H9 (cell line): ENCODE measurements at regions not wholly inside any gene's neighbourhood (a gene's known extent, or its start where the extent isn't known, plus 50 kb on each side); places are given as distances from the start of the nearest gene placed in this dataset.

Experiments used
- DNase-seq: peaks from one replicate; pipeline ENCODE4 v3.0.0-alpha.2; 2017
- H2AFZ ChIP-seq: one replicate; pipeline ENCODE4 v1.6.1; 2013; ENCODE audit warnings: mild to moderate bottlenecking, low read length, control low read depth, moderate library complexity
- H2AK5ac ChIP-seq: 2 replicates; pipeline ENCODE4 v1.6.1; 2013; ENCODE audit warnings: low read length, control low read depth, mixed read lengths; ENCODE audit not compliant: insufficient read length
- H2BK120ac ChIP-seq: one replicate; pipeline ENCODE4 v1.6.1; 2013; ENCODE audit warnings: low read depth, mild to moderate bottlenecking, low read length, control low read depth, inconsistent platforms; ENCODE audit not compliant: poor library complexity, severe bottlenecking
- H2BK12ac ChIP-seq: 2 replicates; pipeline ENCODE4 v1.6.1; 2013; ENCODE audit warnings: low read length, control low read depth, mixed read lengths, low read depth; ENCODE audit not compliant: insufficient read length
- H2BK15ac ChIP-seq: 2 replicates; pipeline ENCODE4 v1.6.1; 2013; ENCODE audit warnings: low read depth, low read length, control low read depth
- H2BK20ac ChIP-seq: one replicate; pipeline ENCODE4 v1.6.1; 2013; ENCODE audit warnings: low read depth, mild to moderate bottlenecking, low read length, control low read depth, inconsistent platforms; ENCODE audit not compliant: poor library complexity, severe bottlenecking
- H2BK5ac ChIP-seq: 2 replicates; pipeline ENCODE4 v1.6.1; 2013; ENCODE audit warnings: low read length, control low read depth, mixed read lengths; ENCODE audit not compliant: insufficient read length
- H3K14ac ChIP-seq: 2 replicates; pipeline ENCODE4 v1.6.1; 2013; ENCODE audit warnings: low read length, control low read depth; ENCODE audit not compliant: insufficient read depth
- H3K18ac ChIP-seq: 2 replicates; pipeline ENCODE4 v1.6.1; 2013; ENCODE audit warnings: low read depth, mild to moderate bottlenecking, mixed read lengths, low read length, control low read depth; ENCODE audit not compliant: insufficient read length
- H3K23ac ChIP-seq: 2 replicates; pipeline ENCODE4 v1.6.1; 2013; ENCODE audit warnings: low read length, control low read depth, mixed read lengths, low read depth; ENCODE audit not compliant: insufficient read length
- H3K23me2 ChIP-seq: 2 replicates; pipeline ENCODE4 v1.6.1; 2013; ENCODE audit warnings: low read depth, mild to moderate bottlenecking, mixed read lengths, low read length, control low read depth; ENCODE audit not compliant: insufficient read length, poor library complexity, severe bottlenecking
- H3K27ac ChIP-seq: 2 replicates; pipeline ENCODE4 v1.5.1; 2013; ENCODE audit warnings: low read length, control low read depth, mixed read lengths, low read depth; ENCODE audit not compliant: insufficient read length
- H3K27me3 ChIP-seq: 2 replicates; pipeline ENCODE4 v1.6.1; 2013; ENCODE audit warnings: low read length, control low read depth, inconsistent platforms; ENCODE audit not compliant: insufficient read depth
- H3K4ac ChIP-seq: 2 replicates; pipeline ENCODE4 v1.6.1; 2013; ENCODE audit warnings: low read depth, mild to moderate bottlenecking, control low read depth, inconsistent platforms, low read length, moderate library complexity
- H3K4me1 ChIP-seq: 2 replicates; pipeline ENCODE4 v1.6.1; 2013; ENCODE audit warnings: low read length, control low read depth, inconsistent platforms; ENCODE audit not compliant: insufficient read depth
- H3K4me2 ChIP-seq: 2 replicates; pipeline ENCODE4 v1.6.1; 2013; ENCODE audit warnings: low read length, control low read depth, mixed read lengths; ENCODE audit not compliant: insufficient read length, insufficient read depth
- H3K56ac ChIP-seq: 2 replicates; pipeline ENCODE4 v1.6.1; 2013; ENCODE audit warnings: low read depth, mild to moderate bottlenecking, mixed read lengths, low read length, control low read depth; ENCODE audit not compliant: insufficient read length
- H3K79me1 ChIP-seq: 2 replicates; pipeline ENCODE4 v1.6.1; 2013; ENCODE audit warnings: low read depth, mild to moderate bottlenecking, moderate library complexity, low read length, control low read depth, inconsistent platforms; ENCODE audit not compliant: insufficient read depth, poor library complexity, severe bottlenecking
- H3K79me2 ChIP-seq: 2 replicates; pipeline ENCODE4 v1.6.1; 2013; ENCODE audit warnings: low read length, control low read depth, inconsistent platforms; ENCODE audit not compliant: insufficient read depth
- H3K9ac ChIP-seq: 2 replicates; pipeline ENCODE4 v1.6.1; 2013; ENCODE audit warnings: low read length, control low read depth, mixed read lengths; ENCODE audit not compliant: insufficient read length; ENCODE audit errors: extremely low read depth
- H3K9me3 ChIP-seq: one replicate; pipeline ENCODE4 v1.6.1; 2013; ENCODE audit warnings: low read depth, low read length, inconsistent platforms; ENCODE audit not compliant: control insufficient read depth
- H3T11ph ChIP-seq: one replicate; pipeline ENCODE4 v1.6.1; 2013; ENCODE audit warnings: mild to moderate bottlenecking, low read length, control low read depth, inconsistent platforms
- H4K20me1 ChIP-seq: one replicate; pipeline ENCODE4 v1.6.1; 2013; ENCODE audit not compliant: control insufficient read depth, insufficient read length, insufficient read depth
- H4K5ac ChIP-seq: 2 replicates; pipeline ENCODE4 v1.6.1; 2013; ENCODE audit warnings: low read depth, mild to moderate bottlenecking, mixed read lengths, low read length, control low read depth; ENCODE audit not compliant: insufficient read length
- H4K8ac ChIP-seq: replicated peaks from 2 replicates; pipeline ENCODE4 v1.6.1; 2013; ENCODE audit warnings: low read length, control low read depth, mixed read lengths, low read depth; ENCODE audit not compliant: insufficient read length
- H4K91ac ChIP-seq: 2 replicates; pipeline ENCODE4 v1.6.1; 2013; ENCODE audit warnings: low read depth, mild to moderate bottlenecking, moderate library complexity, mixed read lengths, low read length, control low read depth; ENCODE audit not compliant: insufficient read length
- H3K27ac Mint-ChIP-seq, 3 experiments: 2 replicates in 2 of 3; 3 replicates in 1 of 3; pipeline ENCODE4 v1.8.0; 2020 to 2021; ENCODE audit warnings: mixed read lengths in 3 of 3, mild to moderate bottlenecking in 1 of 3, moderate library complexity in 1 of 3
- H3K27me3 Mint-ChIP-seq: 2 replicates; pipeline ENCODE4 v1.8.0; 2021; ENCODE audit warnings: low read depth, mild to moderate bottlenecking, moderate library complexity, mixed read lengths
- H3K36me3 Mint-ChIP-seq, 3 experiments: 2 replicates in 2 of 3; 3 replicates in 1 of 3; pipeline ENCODE4 v1.8.0; 2020 to 2021; ENCODE audit warnings: low read depth in 3 of 3, mixed read lengths in 3 of 3; ENCODE audit not compliant: insufficient read depth in 1 of 3
- H3K4me1 Mint-ChIP-seq, 2 experiments: 2 replicates each; pipeline ENCODE4 v1.8.0; 2020; ENCODE audit warnings: mixed read lengths in 2 of 2
- H3K4me3 Mint-ChIP-seq, 2 experiments: 2 replicates in 1 of 2; 3 replicates in 1 of 2; pipeline ENCODE4 v1.8.0; 2020 to 2021; ENCODE audit warnings: mild to moderate bottlenecking in 2 of 2, mixed read lengths in 2 of 2, moderate library complexity in 1 of 2
- H3K9me3 Mint-ChIP-seq, 2 experiments: 2 replicates in 1 of 2; 3 replicates in 1 of 2; pipeline ENCODE4 v1.8.0; 2020; ENCODE audit warnings: mild to moderate bottlenecking in 2 of 2, mixed read lengths in 2 of 2, moderate library complexity in 1 of 2
- CTCF ChIP-seq: fragments of 200-600 bp; sonication (generic); conservative IDR thresholded peaks from 3 replicates; pipeline ENCODE4 v1.8.0; 2021; ENCODE audit warnings: antibody characterized with exemption, mild to moderate bottlenecking
- WGBS: extraction: QIAGEN DNeasy Blood & Tissue Kit; methylation state at CpG from one replicate; pipeline ENCODE4 v1.1.7; 2013; ENCODE audit warnings: missing lambda C conversion rate, low lambda C conversion rate, mixed read lengths; ENCODE audit not compliant: insufficient read length; ENCODE audit errors: extremely low coverage; 5-methylcytosine and 5-hydroxymethylcytosine counted together

GRCh38 chr16:60949800-60950199 is 1086.4 kb downstream of the CDH8 start:
- no peak overlapping the region for H3T11ph ChIP-seq
- peaks cover 2% of the 10 kb centered on the region; the same call in 1 of the 2 replicates for H3K27me3 Mint-ChIP-seq
- H2BK5ac ChIP-seq, result no peak overlapping the region
- no peak overlapping the region for H2BK20ac ChIP-seq
- no peak for TF ChIP-seq CTCF
- no peak overlapping the region for H2BK15ac ChIP-seq
- no peaks in the 10 kb centered on the region for H3K4me1 Mint-ChIP-seq
- no peak for DNase-seq
- no peak overlapping the region for H4K91ac ChIP-seq
- no peak overlapping the region for H3K56ac ChIP-seq
- no peak overlapping the region for H3K4me2 ChIP-seq
- no peak overlapping the region for H3K23ac ChIP-seq
- H3K9me3 ChIP-seq, result no peaks in the 10 kb centered on the region
- H3K79me2 ChIP-seq, result no peaks in the 10 kb centered on the region
- no peak overlapping the region for H3K18ac ChIP-seq
- WGBS, result no CpG with 5 or more reads among the region's 5 CpGs
- H3K9me3 Mint-ChIP-seq, result peaks cover 0 to 2% of the 10 kb centered on the region in 2 experiments; a peak in 2 of 5 replicates
- no peak overlapping the region for H4K8ac ChIP-seq
- no peaks in the 10 kb centered on the region for H4K20me1 ChIP-seq
- no peak overlapping the region for H3K14ac ChIP-seq
- H2AK5ac ChIP-seq, result no peak overlapping the region
- no peak overlapping the region for H4K5ac ChIP-seq
- no peaks in the 10 kb centered on the region for H3K79me1 ChIP-seq
- H3K23me2 ChIP-seq, result no peaks in the 10 kb centered on the region
- no peak overlapping the region for H3K27ac ChIP-seq
- no peak overlapping the region for H2AFZ ChIP-seq
- H3K36me3 Mint-ChIP-seq, result peaks cover 0 to 1% (median 0%) of the 10 kb centered on the region in 3 experiments; a peak in 2 of 7 replicates
- H3K27me3 ChIP-seq, result no peaks in the 10 kb centered on the region
- H2BK12ac ChIP-seq, result no peak overlapping the region
- no peak overlapping the region for H3K4me3 Mint-ChIP-seq
- H3K9ac ChIP-seq, result no peak overlapping the region
- H2BK120ac ChIP-seq, result no peak overlapping the region
- no peaks in the 10 kb centered on the region for H3K4me1 ChIP-seq
- H3K27ac Mint-ChIP-seq, result no peak overlapping the region
- no peak overlapping the region for H3K4ac ChIP-seq
